K562 (cell line): ENCODE measurements at regions not wholly inside any gene's neighbourhood (a gene's known extent, or its start where the extent isn't known, plus 50 kb on each side); places are given as distances from the start of the nearest gene placed in this dataset.

ENCODE experiments used
- ATAC-seq: fragments of 200-7000 bp; cut with Tn5 transposase; 3 replicates; pipeline ENCODE4 v1.9.1; 2020; ENCODE audit warnings: moderate library complexity
- BruUV-seq: library from RNA; stranded (reverse); fragments of 400-500 nt; replicated peaks from 2 replicates; lab custom pipeline; 2021; lab: Mats Ljungman, UMichigan
- CTCF ChIA-PET: fragments of 300-600 bp; formaldehyde crosslinking; extraction: SDS; loops from one replicate; lab custom pipeline; 2021; ENCODE audit warnings: low intra/inter-chr PET ratio; lab: Yijun Ruan, JAX
- POLR2A ChIA-PET: fragments of 300-600, 350-650 bp; sonication (Branson Sonifier 250); formaldehyde crosslinking; extraction: SDS; loops from one replicate; lab custom pipeline; 2021; ENCODE audit warnings: antibody characterized with exemption, inconsistent platforms; lab: Yijun Ruan, JAX
- DNase-seq, 4 experiments: peaks; one replicate each; pipeline versions ENCODE4 v3.0.0 to v3.0.0-alpha.2; 2011 to 2018; ENCODE audit warnings: low spot score in 3 of 4, mixed read lengths in 3 of 4; ENCODE audit errors: extremely low read depth in 1 of 4
- FAIRE-seq: peaks from 2 replicates; lab custom pipeline; 2011; peaks lifted over from hg19 to GRCh38; lab: Jason Lieb, UNC
- H2AFZ ChIP-seq: 2 replicates; pipeline ENCODE4 v1.6.0; 2011; ENCODE audit warnings: low read depth, low read length, control low read depth, inconsistent platforms
- H3K27ac ChIP-seq: fragments of 200-600 bp; 3 replicates; pipeline ENCODE4 v1.8.0; 2011; ENCODE audit warnings: low read depth, mild to moderate bottlenecking, control low read depth, inconsistent platforms, low read length, moderate library complexity, mixed read lengths; ENCODE audit errors: extremely low read depth
- H3K27me3 ChIP-seq, 2 experiments: fragments of 300-600 bp in 1 of 2; 2 replicates in 1 of 2; 3 replicates in 1 of 2; pipeline versions ENCODE4 v1.6.0 to v1.8.0; 2011; ENCODE audit warnings: inconsistent platforms in 2 of 2, low read length in 2 of 2, mild to moderate bottlenecking in 1 of 2, mixed read lengths in 1 of 2, moderate library complexity in 1 of 2; ENCODE audit not compliant: control insufficient read depth in 2 of 2, insufficient read depth in 2 of 2
- H3K36me3 ChIP-seq: fragments of 300-600 bp; 3 replicates; pipeline ENCODE4 v1.8.0; 2011; ENCODE audit warnings: mild to moderate bottlenecking, low read length, inconsistent platforms; ENCODE audit not compliant: control insufficient read depth, insufficient read depth
- H3K4me1 ChIP-seq, 2 experiments: fragments of 200-600 bp in 1 of 2; replicated peaks in 1 of 2; 2 replicates in 1 of 2; 3 replicates in 1 of 2; pipeline versions ENCODE4 v1.5.1 to v1.8.0; 2011; ENCODE audit warnings: inconsistent platforms in 2 of 2, low read length in 2 of 2, mild to moderate bottlenecking in 1 of 2, mixed read lengths in 1 of 2, moderate library complexity in 1 of 2; ENCODE audit not compliant: control insufficient read depth in 2 of 2, insufficient read depth in 2 of 2
- H3K4me2 ChIP-seq: 2 replicates; pipeline ENCODE4 v1.6.1; 2011; ENCODE audit warnings: low read length, control low read depth, inconsistent platforms, mixed read lengths; ENCODE audit not compliant: insufficient read depth
- H3K4me3 ChIP-seq: fragments of 200-600 bp; sonication (generic), shearing (Covaris generic); 2 replicates; pipeline ENCODE4 v1.5.1; 2016; ENCODE audit warnings: control low read depth, inconsistent platforms
- H3K79me2 ChIP-seq: fragments of 200-600 bp; 3 replicates; pipeline ENCODE4 v1.8.0; 2011; ENCODE audit warnings: low read length, inconsistent platforms; ENCODE audit not compliant: control insufficient read depth, insufficient read depth
- H3K9ac ChIP-seq, 2 experiments: 2 replicates each; pipeline versions ENCODE4 v1.6.0 to v1.6.1; 2011; ENCODE audit warnings: low read depth in 2 of 2, low read length in 2 of 2, control low read depth in 1 of 2, inconsistent platforms in 1 of 2, mild to moderate bottlenecking in 1 of 2, mixed read lengths in 1 of 2; ENCODE audit not compliant: insufficient read depth in 1 of 2
- H3K9me1 ChIP-seq: one replicate; pipeline ENCODE4 v1.6.0; 2011; ENCODE audit warnings: inconsistent platforms, mild to moderate bottlenecking, low read length, moderate library complexity; ENCODE audit not compliant: control insufficient read depth, insufficient read depth
- H3K9me3 ChIP-seq: replicated peaks from 2 replicates; pipeline ENCODE4 v1.5.1; 2011; ENCODE audit warnings: low read depth, low read length, inconsistent platforms; ENCODE audit not compliant: control insufficient read depth, insufficient read depth
- H4K20me1 ChIP-seq: replicated peaks from 2 replicates; pipeline ENCODE4 v1.6.1; 2011; ENCODE audit warnings: low read length, inconsistent platforms, mixed read lengths; ENCODE audit not compliant: control insufficient read depth, insufficient read depth
- BRD9 ChIP-seq: fragments of 450-650 bp; IDR thresholded peaks from 2 replicates; pipeline ENCODE4 v1.6.1; 2018; ENCODE audit warnings: low read depth; ENCODE audit not compliant: partially characterized antibody
- MAZ ChIP-seq, 2 experiments: fragments of 450-650 bp in 1 of 2; sonication (generic) in 1 of 2; formaldehyde crosslinking; IDR thresholded peaks in 1 of 2; conservative IDR thresholded peaks in 1 of 2; 2 replicates each; pipeline versions ENCODE4 v1.4.0 to v1.5.0; 2020; ENCODE audit warnings: mild to moderate bottlenecking in 1 of 2, missing genetic modification reagents in 1 of 2
- MGA ChIP-seq: fragments of 450-650 bp; IDR thresholded peaks from 2 replicates; pipeline ENCODE4 v1.6.1; 2016; ENCODE audit warnings: mild to moderate bottlenecking, moderate library complexity
- VEZF1 ChIP-seq: fragments of 200-800 bp; sonication (Bioruptor generic); IDR thresholded peaks from 2 replicates; pipeline ENCODE4 v1.6.1; 2017; ENCODE audit warnings: missing genetic modification characterization, missing compliant biosample characterization
- ZFP30 ChIP-seq: fragments of 250-450 bp; sonication (Bioruptor Pico); IDR thresholded peaks from 2 replicates; pipeline ENCODE4 v1.8.0; 2022; ENCODE audit warnings: moderate library complexity, mild to moderate bottlenecking, inconsistent platforms, borderline replicate concordance
- ZNF175 ChIP-seq: fragments of 200-800 bp; sonication (Bioruptor generic); IDR thresholded peaks from 2 replicates; pipeline ENCODE4 v1.6.1; 2016; ENCODE audit warnings: low read depth, mild to moderate bottlenecking, missing genetic modification characterization, missing compliant biosample characterization
- WGBS: fragments of 100-300 bp; shearing (Covaris generic); methylation state at CpG from one replicate; pipeline ENCODE4 v1.1.6; 2016; ENCODE audit warnings: low coverage, mixed read lengths; ENCODE audit not compliant: insufficient coverage; ENCODE audit errors: missing lambda C conversion rate; 5-methylcytosine and 5-hydroxymethylcytosine counted together
- in situ Hi-C: fragments of 300-500 bp; cut with MboI; formaldehyde crosslinking; loops from 4 replicates; pipeline ENCODE4 v1.15.0; 2018; ENCODE audit warnings: inconsistent platforms, mixed read lengths
- intact Hi-C: fragments of 100-400 bp; cut with micrococcal nuclease; formaldehyde crosslinking; loops from 2 replicates; pipeline ENCODE4 v1.14.2; 2022

GRCh38 chr3:107988460-107989175, 102.2 kb downstream of the CD47 start:
- H4K20me1 ChIP-seq = no peaks in the 10 kb centered on the region
- no peaks in the 10 kb centered on the region for H3K36me3 ChIP-seq
- no peak overlapping the region for H3K4me2 ChIP-seq
- ATAC-seq (no peak), FAIRE-seq (no peak), DNase-seq (no peak)
- H3K9ac ChIP-seq = no peak overlapping the region
- H3K9me1 ChIP-seq = no peaks in the 10 kb centered on the region
- peaks cover 4 to 11% of the 10 kb centered on the region in 2 experiments; a peak in 2 of 5 replicates for H3K27me3 ChIP-seq
- ChIA-PET CTCF (no interaction called here), POLR2A (interaction anchor here (0.8 kb wide), 1 partner anchor 137 kb away, joined by 3 read pairs; no protein-coding TSS in a partner anchor)
- WGBS = 0% methylated on average over 6 of the region's 6 CpGs
- in situ Hi-C loops (no loop called here), intact Hi-C loops (no loop called here)
- H3K4me1 ChIP-seq = no peaks in the 10 kb centered on the region
- H3K27ac ChIP-seq = no peak overlapping the region
- H3K9me3 ChIP-seq = no peaks in the 10 kb centered on the region
- H3K79me2 ChIP-seq = no peaks in the 10 kb centered on the region
- BruUV-seq = no TSS peak
- H3K4me3 ChIP-seq = no peak overlapping the region
- H2AFZ ChIP-seq = no peak overlapping the region
- no peak for TF ChIP-seq BRD9
- no peak for TF ChIP-seq MAZ (CRISPR knock-in tag; conservative IDR thresholded peaks at IDR 0.05 in 1 of 2, IDR thresholded peaks at IDR 0.05 in 1 of 2)
- TF ChIP-seq ZNF175 (CRISPR knock-in tag) = no peak
- TF ChIP-seq MGA = no peak
- no peak for TF ChIP-seq VEZF1 (CRISPR knock-in tag)
- no peak for TF ChIP-seq ZFP30 (CRISPR knock-in tag)
